Neural progenitor cell (in vitro differentiated cells): ENCODE measurements at regions not wholly inside any gene's neighbourhood (a gene's known extent, or its start where the extent isn't known, plus 50 kb on each side); places are given as distances from the start of the nearest gene placed in this dataset.

Source experiments
- DNase-seq: peaks from one replicate; pipeline ENCODE4 v3.0.0-alpha.2; 2016; ENCODE audit warnings: low spot score
- H2AFZ ChIP-seq: fragments of 200-600 bp; sonication (generic); replicated peaks from 2 replicates; pipeline ENCODE4 v1.6.1; 2016; ENCODE audit warnings: antibody characterized with exemption
- H3F3A ChIP-seq: fragments of 200-600 bp; sonication (generic); 2 replicates; pipeline ENCODE4 v1.6.1; 2016; ENCODE audit warnings: antibody characterized with exemption, low read depth
- H3K27ac ChIP-seq: fragments of 200-600 bp; sonication (generic); 2 replicates; pipeline ENCODE4 v1.5.1; 2016; ENCODE audit warnings: mild to moderate bottlenecking
- H3K27me3 ChIP-seq: fragments of 200-600 bp; sonication (generic); 2 replicates; pipeline ENCODE4 v1.6.1; 2016; ENCODE audit warnings: mild to moderate bottlenecking, moderate library complexity
- H3K36me3 ChIP-seq: fragments of 200-600 bp; sonication (generic); 2 replicates; pipeline ENCODE4 v1.5.1; 2016
- H3K4me1 ChIP-seq: fragments of 200-600 bp; sonication (generic); 2 replicates; pipeline ENCODE4 v1.6.1; 2016; ENCODE audit warnings: mixed run types
- H3K4me2 ChIP-seq: fragments of 200-600 bp; sonication (generic); 2 replicates; pipeline ENCODE4 v1.6.1; 2016
- H3K4me3 ChIP-seq: fragments of 200-600 bp; sonication (generic); 2 replicates; pipeline ENCODE4 v1.5.1; 2016
- H3K79me2 ChIP-seq: fragments of 200-600 bp; sonication (generic); 2 replicates; pipeline ENCODE4 v1.6.1; 2016; ENCODE audit warnings: low read depth
- H3K9ac ChIP-seq: fragments of 200-600 bp; sonication (generic); 2 replicates; pipeline ENCODE4 v1.6.1; 2016
- H3K9me3 ChIP-seq: fragments of 200-600 bp; sonication (generic); 2 replicates; pipeline ENCODE4 v1.5.1; 2016; ENCODE audit warnings: low read depth
- H4K20me1 ChIP-seq: fragments of 200-600 bp; sonication (generic); 2 replicates; pipeline ENCODE4 v1.6.1; 2016; ENCODE audit warnings: low read depth
- H3K27ac Mint-ChIP-seq: 3 replicates; pipeline ENCODE4 v1.8.0; 2021; ENCODE audit warnings: mixed read lengths
- H3K27me3 Mint-ChIP-seq: 2 replicates; pipeline ENCODE4 v1.8.0; 2022; ENCODE audit warnings: low read depth, mild to moderate bottlenecking, inconsistent platforms, moderate library complexity, mixed read lengths; ENCODE audit not compliant: insufficient read depth
- H3K36me3 Mint-ChIP-seq: 3 replicates; pipeline ENCODE4 v1.8.0; 2021; ENCODE audit warnings: mixed read lengths
- H3K4me1 Mint-ChIP-seq: 3 replicates; pipeline ENCODE4 v1.8.0; 2021; ENCODE audit warnings: mixed read lengths
- H3K4me3 Mint-ChIP-seq: 3 replicates; pipeline ENCODE4 v1.8.0; 2021; ENCODE audit warnings: mild to moderate bottlenecking, moderate library complexity, mixed read lengths
- H3K9me3 Mint-ChIP-seq: 3 replicates; pipeline ENCODE4 v1.8.0; 2020; ENCODE audit warnings: mixed read lengths
- CTCF ChIP-seq: fragments of 200-600 bp; sonication (generic); IDR thresholded peaks from 2 replicates; pipeline ENCODE4 v1.5.1; 2017; ENCODE audit warnings: antibody characterized with exemption, mild to moderate bottlenecking
- EZH2 ChIP-seq: fragments of 200-600 bp; sonication (generic); IDR thresholded peaks from 2 replicates; pipeline ENCODE4 v1.6.1; 2017; ENCODE audit warnings: antibody characterized with exemption, mild to moderate bottlenecking, moderate library complexity
- EZH2phosphoT487 ChIP-seq: fragments of 200-600 bp; sonication (generic); IDR thresholded peaks from 2 replicates; pipeline ENCODE4 v1.6.1; 2017; ENCODE audit warnings: antibody characterized with exemption

GRCh38 chr5:120091376-120091948, 372.6 kb upstream of the PRR16 start:
- Histone ChIP-seq H3F3A (no peaks in the 10 kb centered on the region), H3K9me3 (no peaks in the 10 kb centered on the region), H3K4me1 (no peaks in the 10 kb centered on the region), H4K20me1 (no peaks in the 10 kb centered on the region), H3K4me3 (no peak overlapping the region), H2AFZ (no peak overlapping the region), H3K27me3 (no peaks in the 10 kb centered on the region), H3K9ac (no peak overlapping the region), H3K27ac (no peak overlapping the region), H3K4me2 (no peak overlapping the region), H3K36me3 (no peaks in the 10 kb centered on the region), H3K79me2 (no peaks in the 10 kb centered on the region)
- H3K27ac Mint-ChIP-seq: no peak overlapping the region
- no peaks in the 10 kb centered on the region for H3K27me3 Mint-ChIP-seq
- DNase-seq: no peak
- no peaks in the 10 kb centered on the region for H3K36me3 Mint-ChIP-seq
- no peaks in the 10 kb centered on the region for H3K4me1 Mint-ChIP-seq
- no peaks in the 10 kb centered on the region for H3K9me3 Mint-ChIP-seq
- no peak overlapping the region for H3K4me3 Mint-ChIP-seq
- TF ChIP-seq CTCF: no peak
- TF ChIP-seq EZH2: no peak
- TF ChIP-seq EZH2phosphoT487: no peak

- Mint-ChIP-seq H3K4me1 (no peaks in the 10 kb centered on the region), H3K27ac (no peak overlapping the region), H3K4me3 (no peak overlapping the region), H3K27me3 (no peaks in the 10 kb centered on the region), H3K9me3 (no peaks in the 10 kb centered on the region), H3K36me3 (no peaks in the 10 kb centered on the region)
- no peak overlapping the region for H3K9ac ChIP-seq
- H3K27ac ChIP-seq: no peak overlapping the region
- TF ChIP-seq EZH2 (no peak), CTCF (no peak), EZH2phosphoT487 (no peak)
- no peak for DNase-seq
- no peak overlapping the region for H2AFZ ChIP-seq
- H3K27me3 ChIP-seq: no peaks in the 10 kb centered on the region
- no peaks in the 10 kb centered on the region for H4K20me1 ChIP-seq
- no peaks in the 10 kb centered on the region for H3F3A ChIP-seq
- H3K4me3 ChIP-seq: no peak overlapping the region
- no peaks in the 10 kb centered on the region for H3K36me3 ChIP-seq
- H3K79me2 ChIP-seq: no peaks in the 10 kb centered on the region
- no peaks in the 10 kb centered on the region for H3K9me3 ChIP-seq
- H3K4me1 ChIP-seq: no peaks in the 10 kb centered on the region
- no peak overlapping the region for H3K4me2 ChIP-seq
These were observed 371.5 kb upstream of the PRR16 start for GRCh38 chr5:120092649-120093048.

- Histone ChIP-seq H3K9ac (no peak overlapping the region), H3K4me1 (no peaks in the 10 kb centered on the region), H4K20me1 (no peaks in the 10 kb centered on the region), H3F3A (no peaks in the 10 kb centered on the region), H3K36me3 (no peaks in the 10 kb centered on the region), H3K9me3 (no peaks in the 10 kb centered on the region), H3K4me2 (no peak overlapping the region), H3K27me3 (no peaks in the 10 kb centered on the region), H3K4me3 (no peak overlapping the region), H2AFZ (no peak overlapping the region), H3K27ac (no peak overlapping the region), H3K79me2 (no peaks in the 10 kb centered on the region)
- no peak overlapping the region for H3K4me3 Mint-ChIP-seq
- no peak overlapping the region for H3K27ac Mint-ChIP-seq
- H3K27me3 Mint-ChIP-seq: no peaks in the 10 kb centered on the region
- DNase-seq: peak; percentile 2
- H3K4me1 Mint-ChIP-seq: no peaks in the 10 kb centered on the region
- H3K9me3 Mint-ChIP-seq: no peaks in the 10 kb centered on the region
- TF ChIP-seq EZH2 (no peak), CTCF (no peak), EZH2phosphoT487 (no peak)
- H3K36me3 Mint-ChIP-seq: no peaks in the 10 kb centered on the region
These were observed 370.9 kb upstream of the PRR16 start for GRCh38 chr5:120093178-120093577.
